GM10266 (cell line): ENCODE measurements at regions not wholly inside any gene's neighbourhood (a gene's known extent, or its start where the extent isn't known, plus 50 kb on each side); places are given as distances from the start of the nearest gene placed in this dataset.

Experiments
- DNase-seq: peaks from one replicate; pipeline ENCODE4 v3.0.0; 2012; ENCODE audit errors: extremely low spot score
- CTCF ChIP-seq: IDR thresholded peaks from 2 replicates; pipeline ENCODE4 v1.5.1; 2012; ENCODE audit warnings: mild to moderate bottlenecking, low read depth; ENCODE audit not compliant: control insufficient read depth, insufficient read depth; ENCODE audit errors: missing control alignments

- no peak for DNase-seq
- TF ChIP-seq CTCF = no peak
These were observed 88.4 kb upstream of the ESR1 start for GRCh38 chr6:151719070-151719469.

GRCh38 chr6:151721146-151721545 lies 86.3 kb upstream of the ESR1 start:
- DNase-seq = no peak
- TF ChIP-seq CTCF = no peak

GRCh38 chr6:151721671-151722070 lies 85.8 kb upstream of the ESR1 start:
- no peak for DNase-seq
- no peak for TF ChIP-seq CTCF

DNA sequence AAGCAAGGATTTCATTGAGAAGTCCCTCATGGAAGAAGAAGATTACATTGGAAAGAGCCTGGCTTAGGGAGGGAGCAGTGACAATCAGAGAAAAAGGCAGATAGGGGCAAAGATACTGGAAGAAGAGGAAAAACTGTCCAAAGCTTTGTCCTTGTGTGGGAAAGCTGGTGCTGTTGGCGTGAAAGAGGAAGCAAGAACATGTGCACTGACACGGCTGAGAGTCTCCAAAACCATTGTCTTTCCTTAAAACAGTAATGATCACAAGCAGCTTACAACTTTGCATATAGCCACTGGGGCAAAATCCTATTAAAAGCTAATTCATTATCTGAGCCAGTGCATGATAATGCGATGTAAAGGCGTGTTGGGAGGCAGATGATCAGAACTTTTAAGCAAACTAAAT lies 85.1 kb upstream of the ESR1 start:
- no peak for TF ChIP-seq CTCF
- DNase-seq = no peak

DNA sequence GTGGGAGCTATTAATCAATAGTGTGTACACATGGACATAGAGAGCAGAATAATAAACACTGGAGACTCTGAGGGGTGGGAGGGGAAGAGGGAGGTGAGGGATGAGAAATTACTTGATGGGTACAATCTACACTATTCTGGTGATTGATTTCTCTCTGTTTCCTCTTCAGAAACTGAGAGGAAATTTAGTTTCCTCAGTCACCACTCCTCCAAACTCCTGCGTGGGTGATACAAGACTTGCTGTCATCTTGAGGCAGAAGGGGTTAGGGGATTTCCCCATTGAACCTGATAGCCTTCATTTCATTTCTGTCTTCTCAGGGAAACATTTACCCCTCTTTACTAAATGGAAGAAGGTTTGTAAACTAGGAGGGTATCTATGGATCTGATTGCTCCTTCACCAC lies 84.3 kb upstream of the ESR1 start:
- no peak for TF ChIP-seq CTCF
- peak; percentile 42 for DNase-seq

DNA sequence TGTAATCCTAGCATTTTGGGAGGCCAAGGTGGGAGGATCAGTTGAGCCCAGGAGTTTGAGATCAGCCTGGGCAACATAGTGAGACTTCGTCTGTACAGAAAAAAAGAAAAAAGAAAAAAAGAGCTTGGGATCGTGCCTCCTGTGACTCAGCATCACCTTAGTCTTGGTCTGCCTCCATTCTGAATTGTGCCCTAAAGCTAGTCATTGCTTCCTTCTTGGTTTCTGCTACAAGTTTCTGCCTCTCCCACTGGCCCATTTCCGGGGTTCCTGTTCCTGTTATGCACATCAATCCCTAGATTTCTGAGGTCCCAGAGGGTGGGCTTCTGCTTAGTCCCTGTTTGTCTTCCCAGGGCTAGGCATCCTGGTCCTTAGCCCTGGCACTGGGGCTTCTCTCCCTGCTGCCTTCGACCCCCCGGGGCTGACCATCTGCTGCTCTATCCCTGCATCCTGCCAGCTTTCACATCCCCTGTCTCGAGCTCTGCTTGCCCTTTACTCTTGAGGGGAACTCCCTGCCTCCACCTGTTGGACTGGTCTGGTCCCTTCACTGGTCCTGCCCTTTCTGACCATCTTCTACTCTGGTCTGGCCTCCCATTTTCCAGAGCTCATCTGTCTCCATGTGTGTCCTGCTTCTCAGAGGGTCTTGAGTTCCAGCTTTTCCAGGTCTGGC lies 77.5 kb upstream of the ESR1 start:
- DNase-seq = no peak
- TF ChIP-seq CTCF = no peak

DNA sequence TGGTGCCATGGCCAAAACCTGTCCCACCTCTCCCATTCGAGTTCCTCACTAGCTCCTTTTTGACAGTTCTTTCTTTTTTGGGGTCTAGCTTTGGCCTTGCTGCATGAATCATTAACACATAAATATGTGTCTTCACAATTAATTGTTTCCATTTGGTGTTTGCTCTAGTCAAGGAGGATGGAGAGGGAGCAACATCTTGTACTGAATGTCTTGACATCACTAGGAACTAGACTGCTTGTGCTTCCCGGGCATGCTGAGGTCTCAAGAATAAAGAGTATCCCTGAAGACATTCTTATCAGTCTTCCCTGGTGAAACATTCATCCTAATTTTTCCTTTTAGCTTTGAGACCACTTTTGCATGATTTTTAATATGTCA lies 77.0 kb upstream of the ESR1 start:
- DNase-seq = no peak
- no peak for TF ChIP-seq CTCF
